A549 (cell line): ENCODE measurements at regions not wholly inside any gene's neighbourhood (a gene's known extent, or its start where the extent isn't known, plus 50 kb on each side); places are given as distances from the start of the nearest gene placed in this dataset.

Experiments used
- CBX2 ChIP-seq: fragments of 200-600 bp; sonication (generic); IDR thresholded peaks from 2 replicates; pipeline ENCODE4 v1.6.1; 2016; ENCODE audit warnings: low read depth, mild to moderate bottlenecking, borderline replicate concordance
- CHD2 ChIP-seq: fragments of 150-350 bp; IDR thresholded peaks from 2 replicates; pipeline ENCODE4 v1.6.1; 2014; ENCODE audit warnings: low read length; ENCODE audit not compliant: partially characterized antibody
- HDAC2 ChIP-seq: fragments of 200-600 bp; sonication (generic); IDR thresholded peaks from 2 replicates; pipeline ENCODE4 v1.6.1; 2016
- HMGXB4 ChIP-seq: fragments of 250-450 bp; sonication (Bioruptor Pico); IDR thresholded peaks from 2 replicates; pipeline ENCODE4 v1.5.0; 2021; ENCODE audit warnings: mild to moderate bottlenecking, moderate library complexity, borderline replicate concordance
- HOXB5 ChIP-seq: fragments of 250-450 bp; sonication (Bioruptor Pico); IDR thresholded peaks from 2 replicates; pipeline ENCODE4 v1.5.0; 2020; ENCODE audit warnings: mild to moderate bottlenecking, moderate library complexity
- JUNB ChIP-seq: fragments of >200 bp; sonication (Bioruptor Twin); formaldehyde crosslinking; IDR thresholded peaks from 2 replicates; pipeline ENCODE4 v1.6.1; 2016
- KDM5A ChIP-seq: fragments of 200-600 bp; sonication (generic); IDR thresholded peaks from 2 replicates; pipeline ENCODE4 v1.6.1; 2016; ENCODE audit warnings: antibody characterized with exemption, mild to moderate bottlenecking
- SMC3 ChIP-seq: fragments of >200 bp; sonication (Bioruptor Twin); formaldehyde crosslinking; IDR thresholded peaks from 3 replicates; pipeline ENCODE4 v1.6.1; 2018; ENCODE audit warnings: inconsistent platforms
- TF ChIP-seq, protein P1 (sequence below): fragments of >200 bp; sonication (Bioruptor Twin); formaldehyde crosslinking; IDR thresholded peaks from 3 replicates; pipeline ENCODE4 v1.6.1; 2016
- TF ChIP-seq, protein P2 (sequence below): fragments of >200 bp; sonication (Bioruptor Twin); formaldehyde crosslinking; IDR thresholded peaks from 3 replicates; pipeline ENCODE4 v1.5.1; 2016
- TF ChIP-seq, protein P3 (sequence below): IDR thresholded peaks from 2 replicates; pipeline ENCODE4 v1.6.1; 2012

GRCh38 chr20:39473536-39473935 lies 511.4 kb downstream of the DHX35 start:
- TF ChIP-seq SMC3 (no peak), HDAC2 (no peak), KDM5A (no peak), CBX2 (no peak), HOXB5 (CRISPR knock-in tag) (no peak), HMGXB4 (CRISPR knock-in tag) (no peak), CHD2 (no peak), JUNB (no peak)
- TF ChIP-seq, protein P1, sequence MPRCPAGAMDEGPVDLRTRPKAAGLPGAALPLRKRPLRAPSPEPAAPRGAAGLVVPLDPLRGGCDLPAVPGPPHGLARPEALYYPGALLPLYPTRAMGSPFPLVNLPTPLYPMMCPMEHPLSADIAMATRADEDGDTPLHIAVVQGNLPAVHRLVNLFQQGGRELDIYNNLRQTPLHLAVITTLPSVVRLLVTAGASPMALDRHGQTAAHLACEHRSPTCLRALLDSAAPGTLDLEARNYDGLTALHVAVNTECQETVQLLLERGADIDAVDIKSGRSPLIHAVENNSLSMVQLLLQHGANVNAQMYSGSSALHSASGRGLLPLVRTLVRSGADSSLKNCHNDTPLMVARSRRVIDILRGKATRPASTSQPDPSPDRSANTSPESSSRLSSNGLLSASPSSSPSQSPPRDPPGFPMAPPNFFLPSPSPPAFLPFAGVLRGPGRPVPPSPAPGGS: no peak
- TF ChIP-seq, protein P2, sequence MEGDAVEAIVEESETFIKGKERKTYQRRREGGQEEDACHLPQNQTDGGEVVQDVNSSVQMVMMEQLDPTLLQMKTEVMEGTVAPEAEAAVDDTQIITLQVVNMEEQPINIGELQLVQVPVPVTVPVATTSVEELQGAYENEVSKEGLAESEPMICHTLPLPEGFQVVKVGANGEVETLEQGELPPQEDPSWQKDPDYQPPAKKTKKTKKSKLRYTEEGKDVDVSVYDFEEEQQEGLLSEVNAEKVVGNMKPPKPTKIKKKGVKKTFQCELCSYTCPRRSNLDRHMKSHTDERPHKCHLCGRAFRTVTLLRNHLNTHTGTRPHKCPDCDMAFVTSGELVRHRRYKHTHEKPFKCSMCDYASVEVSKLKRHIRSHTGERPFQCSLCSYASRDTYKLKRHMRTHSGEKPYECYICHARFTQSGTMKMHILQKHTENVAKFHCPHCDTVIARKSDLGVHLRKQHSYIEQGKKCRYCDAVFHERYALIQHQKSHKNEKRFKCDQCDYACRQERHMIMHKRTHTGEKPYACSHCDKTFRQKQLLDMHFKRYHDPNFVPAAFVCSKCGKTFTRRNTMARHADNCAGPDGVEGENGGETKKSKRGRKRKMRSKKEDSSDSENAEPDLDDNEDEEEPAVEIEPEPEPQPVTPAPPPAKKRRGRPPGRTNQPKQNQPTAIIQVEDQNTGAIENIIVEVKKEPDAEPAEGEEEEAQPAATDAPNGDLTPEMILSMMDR: no peak
- TF ChIP-seq, protein P3, sequence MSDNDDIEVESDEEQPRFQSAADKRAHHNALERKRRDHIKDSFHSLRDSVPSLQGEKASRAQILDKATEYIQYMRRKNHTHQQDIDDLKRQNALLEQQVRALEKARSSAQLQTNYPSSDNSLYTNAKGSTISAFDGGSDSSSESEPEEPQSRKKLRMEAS: no peak
